HFF-Myc (cell line): ENCODE measurements at regions not wholly inside any gene's neighbourhood (a gene's known extent, or its start where the extent isn't known, plus 50 kb on each side); places are given as distances from the start of the nearest gene placed in this dataset.

Experiments
- DNase-seq: peaks from one replicate; pipeline ENCODE4 v3.0.0-alpha.2; 2011; ENCODE audit warnings: low read depth; ENCODE audit errors: extremely low read depth
- H3K4me3 ChIP-seq: replicated peaks from 2 replicates; pipeline ENCODE4 v1.5.1; 2011; ENCODE audit warnings: low read depth, mild to moderate bottlenecking, control low read depth, low read length
- CTCF ChIP-seq: IDR thresholded peaks from 2 replicates; pipeline ENCODE4 v1.5.1; 2012; ENCODE audit warnings: mild to moderate bottlenecking, low read depth, low read length, control low read depth; ENCODE audit errors: missing control alignments

- no peak for TF ChIP-seq CTCF
- no peak for DNase-seq
Measured at GRCh38 chr5:133675376-133676154, 63.2 kb upstream of the FSTL4 start.

DNA sequence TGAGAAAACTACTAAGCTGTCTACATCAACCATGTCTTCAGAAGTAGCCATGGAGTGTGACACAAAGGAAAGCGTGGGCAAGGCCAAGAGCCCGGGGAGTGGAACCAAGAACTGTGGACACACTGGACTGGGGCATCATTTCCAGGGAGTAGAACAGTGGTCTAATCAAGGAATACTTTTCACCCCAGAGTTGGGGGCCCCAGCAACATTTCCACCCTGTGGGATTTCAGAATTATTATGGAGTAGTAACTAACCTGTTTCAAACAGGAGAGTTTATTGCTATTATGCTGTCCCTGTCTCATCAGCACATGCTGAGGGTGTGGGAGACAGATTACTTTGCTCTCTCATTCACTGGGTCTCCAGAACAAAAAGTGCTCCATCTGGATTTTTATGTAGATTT, 58.0 kb upstream of the FSTL4 start:
- no peak overlapping the region for H3K4me3 ChIP-seq
- no peak for DNase-seq
- TF ChIP-seq CTCF: no peak

More at GRCh38 chr5:133675376-133676154, 63.2 kb upstream of the FSTL4 start:
- no peak overlapping the region for H3K4me3 ChIP-seq

GRCh38 chr5:133669472-133669871, 57.1 kb upstream of the FSTL4 start:
- DNase-seq: no peak
- H3K4me3 ChIP-seq: no peak overlapping the region
- TF ChIP-seq CTCF: no peak

GRCh38 chr5:133668458-133668857, 56.1 kb upstream of the FSTL4 start:
- DNase-seq: no peak
- H3K4me3 ChIP-seq: no peak overlapping the region
- TF ChIP-seq CTCF: no peak

DNA sequence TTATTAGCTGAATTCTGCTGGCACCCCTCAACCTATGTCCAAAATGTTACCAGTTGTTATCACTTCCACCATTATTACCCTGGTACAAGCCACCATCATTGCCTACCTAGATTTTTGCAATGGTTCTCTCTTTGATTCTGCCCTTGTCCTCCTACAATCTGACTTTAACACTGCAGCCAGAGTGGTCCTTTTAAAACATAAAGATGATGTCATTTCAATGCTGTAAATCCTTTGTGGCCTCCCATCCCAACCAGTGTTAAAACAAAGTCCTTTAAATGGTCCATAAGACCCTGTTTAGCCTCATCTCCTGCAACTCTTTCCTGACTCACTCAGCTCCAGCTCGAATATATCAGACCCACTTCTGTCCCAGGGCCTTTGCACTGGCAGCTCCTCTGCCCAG, 54.9 kb upstream of the FSTL4 start:
- DNase-seq: no peak
- H3K4me3 ChIP-seq: no peak overlapping the region
- TF ChIP-seq CTCF: no peak

GRCh38 chr5:133665571-133665970, 53.2 kb upstream of the FSTL4 start:
- DNase-seq: no peak
- no peak overlapping the region for H3K4me3 ChIP-seq
- no peak for TF ChIP-seq CTCF

DNA sequence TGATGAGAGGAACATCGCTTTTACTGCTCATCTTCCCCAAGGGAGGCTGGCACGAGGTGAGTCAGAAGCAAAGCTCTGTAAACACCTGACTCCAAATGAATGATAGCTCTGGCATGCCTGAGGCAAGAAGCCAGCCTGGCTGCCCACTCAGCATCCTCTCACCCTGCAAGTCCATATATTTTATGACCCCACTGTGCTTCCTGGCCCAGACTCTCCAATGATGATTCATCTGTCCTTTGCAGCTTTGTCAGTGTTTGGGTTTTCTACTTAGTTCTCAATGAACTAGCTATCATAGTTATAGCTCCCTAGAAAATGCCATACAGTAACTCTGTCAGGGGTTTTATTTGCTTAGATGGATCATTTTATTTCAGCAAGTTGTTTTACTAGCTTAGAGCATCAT, 52.1 kb upstream of the FSTL4 start:
- no peak for TF ChIP-seq CTCF
- no peak overlapping the region for H3K4me3 ChIP-seq
- no peak for DNase-seq
